Brain pericyte (primary cell): ENCODE measurements at regions not wholly inside any gene's neighbourhood (a gene's known extent, or its start where the extent isn't known, plus 50 kb on each side); places are given as distances from the start of the nearest gene placed in this dataset.
"Not testable (repeated sequence)": the region's sequence is repeated elsewhere in the genome, so short reads cannot be mapped to it uniquely, and the experiment has no call there.

Experiments
- DNase-seq: peaks from one replicate; pipeline ENCODE4 v3.0.0-alpha.2; 2012; ENCODE audit warnings: low read depth, low spot score

DNA sequence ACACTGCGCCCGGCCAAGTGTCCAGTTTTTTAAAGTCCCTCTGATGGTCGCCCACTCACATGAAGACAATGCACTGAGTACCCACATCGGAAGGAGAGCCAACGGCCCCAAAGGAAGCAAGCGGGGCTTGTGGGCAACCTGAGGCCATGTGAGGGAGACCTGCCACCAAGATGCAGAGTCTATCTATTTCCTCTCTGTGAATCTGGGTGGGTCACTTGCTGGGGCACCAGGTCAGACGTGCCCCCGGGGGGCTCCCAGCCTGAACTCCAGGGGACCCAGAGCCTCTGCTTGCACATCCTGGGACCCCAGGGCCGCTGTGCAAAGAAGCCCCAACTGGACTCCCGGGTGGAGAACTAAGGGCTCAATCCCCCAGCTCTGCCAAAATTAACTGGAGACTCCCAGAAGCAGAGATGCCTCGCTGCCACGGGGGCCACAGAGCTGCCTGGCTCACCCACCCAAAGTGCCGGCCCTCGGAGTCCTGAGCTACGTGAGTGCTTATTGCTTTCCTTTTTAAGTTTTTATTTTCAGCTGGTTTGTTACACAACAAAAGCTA is 106.4 kb downstream of the BRD1 start:
- DNase-seq: no peak

DNA sequence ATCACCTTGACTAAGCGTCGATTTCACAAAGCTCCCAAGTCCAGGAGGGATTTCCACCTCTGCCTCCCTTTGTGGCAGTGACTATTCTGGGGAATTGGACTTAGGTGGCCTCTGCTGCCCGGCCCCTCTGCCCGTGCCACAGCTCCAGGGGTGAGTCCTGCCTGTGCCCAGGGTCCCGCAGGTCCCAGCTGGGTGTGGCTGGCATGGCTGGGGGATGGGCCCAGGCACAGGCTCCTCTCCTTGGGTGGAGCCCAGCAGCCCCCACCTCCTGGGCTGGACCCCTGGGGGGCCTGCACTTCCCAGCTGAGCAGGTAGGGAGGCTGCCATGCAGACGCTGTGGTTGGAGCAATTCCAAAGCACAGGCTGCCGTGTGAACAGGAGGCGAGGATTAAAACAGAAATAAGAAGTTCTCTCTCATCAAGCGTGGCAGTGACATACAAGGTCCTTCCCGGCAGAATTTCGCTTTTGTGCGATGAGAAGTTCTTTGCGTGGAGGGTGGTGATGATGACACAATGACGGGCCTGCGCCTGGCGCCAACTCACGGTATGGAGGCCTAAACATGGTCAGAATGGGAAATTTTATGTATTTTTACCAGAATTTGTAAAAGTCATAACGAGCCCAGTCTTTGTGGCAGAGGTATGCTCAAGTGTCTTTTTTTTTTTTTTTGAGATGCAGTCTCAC is 107.3 kb downstream of the BRD1 start:
- no peak for DNase-seq

DNA sequence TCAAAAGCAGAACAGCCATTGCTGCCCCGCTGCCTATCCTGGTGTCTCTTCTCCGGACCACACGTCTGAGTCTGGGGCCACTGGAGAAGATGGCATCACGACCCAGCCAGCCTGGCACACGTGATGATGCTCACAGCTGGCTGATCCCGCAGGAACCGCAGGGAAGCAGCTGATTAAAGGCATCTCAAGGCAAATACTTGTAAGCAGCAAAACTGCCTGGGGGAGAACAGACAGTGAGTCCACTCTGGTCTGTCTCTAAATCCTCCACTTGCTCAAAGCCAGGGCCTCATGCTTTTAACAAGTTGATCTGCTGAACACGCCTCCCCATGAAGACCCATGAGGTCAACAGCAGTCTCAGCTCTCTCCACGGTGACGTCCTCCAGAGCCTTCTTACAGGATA is 108.6 kb downstream of the BRD1 start:
- no peak for DNase-seq

DNA sequence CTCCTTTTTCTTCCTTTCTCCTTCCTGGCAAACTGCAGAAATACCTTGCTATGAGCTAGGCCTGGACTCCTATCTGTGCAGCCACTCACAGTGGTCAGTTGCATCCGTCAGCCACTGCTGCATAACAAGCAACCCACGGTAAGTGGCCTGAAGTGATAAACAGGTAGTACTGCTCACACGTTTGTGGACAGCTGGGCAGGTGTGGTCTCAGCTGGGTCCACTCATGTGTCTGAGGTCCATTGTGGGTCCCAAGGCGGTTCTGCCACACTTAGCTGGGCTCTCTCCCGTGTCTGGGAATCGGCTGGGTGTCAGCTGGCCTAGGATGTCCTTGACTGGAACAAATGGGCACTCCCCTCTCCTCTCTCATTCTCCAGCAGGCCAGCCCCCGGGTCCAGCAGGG is 109.3 kb downstream of the BRD1 start:
- no peak for DNase-seq

DNA sequence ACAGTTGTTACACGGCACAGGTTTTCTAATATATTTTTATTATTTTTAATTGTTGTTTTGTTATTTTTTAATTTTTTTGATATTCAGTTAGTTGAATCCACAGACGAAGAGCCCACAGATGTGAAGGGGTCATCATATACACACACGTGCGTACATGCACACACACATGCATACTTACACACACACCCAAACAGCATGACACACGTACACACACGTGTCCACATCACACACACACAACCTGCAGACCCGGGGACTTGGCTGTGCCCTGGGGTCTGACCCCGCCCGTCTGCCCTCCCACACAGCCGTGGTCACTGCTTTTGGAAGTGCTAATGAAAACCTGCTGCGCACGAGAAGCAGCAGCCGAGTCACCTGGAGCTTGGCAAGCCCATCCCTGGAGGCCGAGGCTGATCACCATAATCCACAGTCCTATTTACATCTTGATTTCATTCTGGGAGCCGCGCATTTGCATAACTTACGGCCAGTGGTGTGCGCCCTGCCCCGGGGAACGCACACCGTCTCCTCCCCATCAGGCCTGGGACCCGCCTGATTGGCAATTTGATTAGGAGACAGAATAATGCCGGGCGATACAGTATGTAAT is 110.3 kb downstream of the BRD1 start:
- no peak for DNase-seq

DNA sequence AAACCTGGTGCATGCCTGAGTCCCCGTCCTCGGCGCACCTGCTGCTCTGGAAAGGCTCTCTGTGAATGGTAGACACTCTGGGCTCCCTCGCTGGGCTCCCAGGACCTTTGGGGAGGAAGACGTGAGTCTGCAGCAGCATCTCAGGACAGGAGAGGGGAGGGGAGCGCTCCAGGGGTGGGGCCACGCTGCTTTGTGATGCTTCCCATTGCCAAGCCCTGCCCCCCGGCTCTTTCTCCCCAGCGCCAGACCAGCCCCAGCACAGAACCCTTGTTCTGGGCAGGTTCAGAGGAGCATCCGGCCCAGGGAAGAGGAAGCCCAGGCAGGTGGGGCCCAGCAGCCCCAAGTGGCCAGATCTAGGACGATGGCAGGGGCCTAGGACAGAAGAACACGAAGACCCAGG is 111.2 kb downstream of the BRD1 start:
- DNase-seq: no peak

DNA sequence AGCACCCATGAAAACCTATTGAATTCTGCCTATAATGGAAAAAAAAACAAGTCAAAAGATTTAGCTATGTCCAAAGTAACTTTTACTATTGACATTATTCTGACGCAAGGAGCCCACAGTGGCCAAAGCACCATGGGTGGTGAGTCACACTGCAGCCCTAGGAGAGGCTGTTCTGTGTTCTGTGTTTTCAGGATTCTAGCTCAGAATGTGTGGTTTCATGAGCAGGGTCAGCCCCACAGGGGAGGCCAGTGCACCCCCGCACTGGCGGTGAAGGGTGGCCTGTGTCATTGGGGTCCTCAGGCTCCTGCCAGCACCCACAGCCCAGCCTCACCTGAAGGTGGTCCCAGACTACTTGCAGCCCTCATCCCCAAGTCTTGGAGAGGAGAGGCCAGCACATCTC is 112.2 kb downstream of the BRD1 start:
- no peak for DNase-seq

DNA sequence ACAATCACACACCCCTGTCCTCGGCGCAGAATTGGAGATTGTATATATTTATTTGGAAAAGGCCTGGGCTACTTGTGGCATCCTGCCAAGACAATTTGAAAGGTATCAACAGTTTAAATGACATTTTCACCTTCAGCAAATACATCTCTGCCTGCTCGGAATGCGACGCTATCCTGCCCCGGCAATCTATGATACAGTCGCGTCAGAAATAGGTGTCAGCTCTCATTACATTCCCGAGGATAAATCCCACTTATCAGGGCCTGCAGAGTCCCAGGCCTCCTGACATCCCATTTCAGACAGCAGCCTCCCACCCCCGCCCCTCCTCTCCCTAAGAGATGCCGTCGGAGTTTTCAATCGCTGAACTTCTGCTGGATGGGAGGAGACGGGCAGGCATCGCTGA is 114.7 kb downstream of the BRD1 start:
- no peak for DNase-seq

DNA sequence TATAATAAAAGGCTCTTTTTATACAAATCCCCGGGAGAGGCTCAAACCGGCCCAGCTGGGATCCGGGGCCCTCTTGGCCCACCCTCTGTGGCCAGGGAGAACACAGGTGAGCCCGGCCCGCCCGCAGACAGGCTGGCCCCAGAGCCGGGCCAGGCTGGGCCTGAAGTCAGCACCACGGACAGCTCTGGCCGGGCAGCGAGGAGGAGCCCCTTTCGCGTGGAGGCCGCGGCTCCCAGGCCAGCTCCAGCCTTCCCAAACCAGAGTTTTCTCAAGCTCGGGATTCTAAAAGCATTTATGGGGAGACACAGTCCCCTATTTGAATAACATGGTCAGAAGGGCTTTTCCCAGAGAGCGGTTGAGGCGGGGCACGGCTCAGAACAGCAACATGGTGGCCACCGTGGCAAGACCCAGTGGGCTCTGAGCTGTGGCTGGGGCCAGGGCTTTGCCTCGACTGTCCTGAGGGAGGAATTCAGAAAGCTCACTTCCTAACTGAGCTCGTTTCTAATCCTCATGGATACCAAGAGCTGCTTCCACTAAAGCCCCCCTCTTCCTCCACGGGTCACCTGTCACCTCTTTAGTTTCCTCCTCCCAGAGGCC is 115.4 kb downstream of the BRD1 start:
- DNase-seq: no peak

DNA sequence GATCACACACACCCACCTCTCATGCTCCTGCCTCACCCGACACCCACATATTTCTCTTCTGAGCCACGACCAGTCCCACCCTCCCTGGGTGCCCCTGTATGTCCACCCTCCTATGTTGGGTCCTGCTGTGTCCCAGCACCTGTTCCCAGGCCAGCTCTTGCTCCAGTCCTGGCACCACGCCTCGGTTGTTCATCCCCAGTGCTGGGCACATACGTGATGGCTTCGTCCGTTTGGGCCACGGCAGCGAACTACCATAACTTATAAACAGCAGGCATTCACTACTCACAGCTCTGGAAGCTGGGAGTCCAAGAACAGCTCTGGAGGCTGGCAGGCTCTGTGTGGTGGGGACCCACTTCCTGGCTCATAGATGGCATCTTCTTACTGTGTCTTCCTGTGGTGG is 116.9 kb downstream of the BRD1 start:
- DNase-seq: no peak

DNA sequence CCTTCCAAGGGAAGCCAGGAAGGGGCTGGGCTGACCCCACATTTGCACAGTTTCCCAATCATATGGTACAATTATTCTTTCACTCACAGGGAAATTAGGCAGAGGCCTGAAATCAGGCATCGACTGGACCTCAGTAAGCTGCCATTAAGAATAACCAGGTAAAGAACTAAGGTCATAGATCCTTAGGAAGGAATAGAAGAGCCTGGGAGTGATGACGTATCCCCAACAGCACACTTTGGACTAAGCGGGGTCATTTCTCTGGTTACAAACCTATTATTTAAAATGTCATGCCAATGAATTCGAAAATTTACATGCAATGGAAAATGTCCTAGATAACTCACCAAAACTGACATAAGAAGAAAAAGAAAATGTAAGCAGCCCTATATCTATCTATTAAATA is 118.2 kb downstream of the BRD1 start:
- no peak for DNase-seq

DNA sequence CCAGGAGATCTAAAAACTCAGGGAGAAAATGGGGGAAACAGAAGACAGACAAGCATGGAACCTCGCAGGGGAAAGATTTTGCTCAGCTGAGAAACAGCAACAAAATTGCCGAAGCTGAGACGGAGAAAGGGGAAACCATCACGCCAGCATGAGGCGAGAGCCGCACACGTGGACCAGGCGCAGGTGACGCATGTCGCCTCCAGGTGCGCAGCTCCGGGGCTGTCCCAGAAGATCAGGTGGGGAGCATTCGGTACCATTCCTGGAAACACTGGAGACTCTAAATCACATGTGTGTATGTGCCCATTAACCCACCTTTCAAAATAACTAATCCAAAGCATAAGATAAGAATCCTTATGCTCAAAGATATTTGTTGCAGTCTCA is 121.7 kb downstream of the BRD1 start:
- DNase-seq: no peak

DNA sequence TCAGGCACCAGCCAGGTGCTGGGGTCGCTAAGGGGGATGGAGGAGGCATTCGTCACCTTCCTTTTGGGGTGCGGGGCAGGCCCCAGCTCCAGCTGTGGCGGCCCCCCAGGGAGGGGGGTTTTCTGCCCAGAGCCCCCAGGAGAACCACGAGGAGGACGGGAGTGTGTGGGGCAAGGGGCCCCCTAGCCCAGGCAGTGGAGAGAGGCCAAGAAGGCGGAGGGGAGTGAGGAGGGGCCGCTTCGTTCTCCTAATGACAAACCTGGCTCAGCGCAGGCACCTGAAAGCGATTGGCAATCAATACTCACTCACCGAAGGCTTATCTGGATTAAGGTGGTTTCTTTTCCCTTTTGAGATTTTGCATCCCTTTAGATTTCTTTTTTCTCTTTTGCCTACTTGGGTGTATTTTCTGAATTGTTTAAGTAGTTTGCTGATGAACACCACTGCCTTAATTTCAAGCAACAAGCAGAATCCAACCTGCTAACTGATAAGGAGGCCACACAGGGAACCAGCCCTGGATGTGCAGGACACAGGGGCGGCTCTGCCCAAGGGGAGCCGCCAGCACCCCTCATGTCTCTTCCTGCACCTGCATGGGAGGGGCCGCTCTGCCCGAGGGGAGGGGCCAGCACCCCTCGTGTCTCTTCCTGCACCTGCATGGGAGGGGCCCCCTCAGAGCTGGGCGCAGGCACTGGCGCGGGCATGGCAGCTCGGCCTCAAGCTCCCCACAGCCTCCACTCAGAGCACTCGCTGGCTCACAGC is 122.3 kb downstream of the BRD1 start:
- no peak for DNase-seq

DNA sequence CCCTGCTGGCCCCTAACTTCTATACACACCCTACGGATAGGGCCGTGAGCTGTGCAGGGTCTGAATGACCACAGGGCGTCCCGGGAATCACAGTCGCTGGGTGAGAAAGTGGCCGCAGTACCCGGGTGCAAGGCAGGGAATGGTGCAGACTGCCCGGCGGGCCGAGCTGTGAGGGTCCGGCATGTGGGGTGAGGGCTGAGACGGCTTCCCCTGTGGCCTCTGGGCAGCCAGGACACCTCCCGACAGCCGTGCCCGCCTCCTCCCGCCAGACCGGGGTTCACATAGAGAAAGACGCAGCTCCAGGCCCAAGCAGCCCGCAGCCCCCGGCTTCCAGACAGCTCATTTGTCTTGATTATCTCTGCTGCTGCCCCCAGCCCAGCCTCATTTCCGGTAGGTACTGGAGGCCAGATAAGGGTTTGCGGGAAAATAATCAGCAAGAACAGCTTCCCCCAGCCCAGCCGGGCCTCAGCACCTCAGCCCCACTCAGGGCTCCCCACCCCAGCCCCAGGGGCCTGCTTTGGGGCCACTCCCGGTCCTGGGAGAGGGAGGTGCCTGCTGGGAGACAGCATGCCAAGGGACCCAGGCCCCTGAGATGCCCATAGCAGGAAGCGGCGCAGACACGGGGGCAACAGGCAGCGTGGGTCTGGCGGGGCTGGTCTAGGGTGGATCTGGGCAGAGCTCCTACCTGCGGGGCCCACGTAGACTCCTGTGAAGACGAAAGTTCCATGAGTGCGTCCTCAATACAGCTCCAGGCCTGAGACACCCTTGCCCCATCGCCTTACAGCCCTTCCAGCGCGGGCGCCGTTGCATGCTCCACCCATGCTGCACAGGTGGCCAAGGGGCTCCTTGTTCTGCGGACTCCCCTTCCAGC is 123.1 kb downstream of the BRD1 start:
- no peak for DNase-seq

DNA sequence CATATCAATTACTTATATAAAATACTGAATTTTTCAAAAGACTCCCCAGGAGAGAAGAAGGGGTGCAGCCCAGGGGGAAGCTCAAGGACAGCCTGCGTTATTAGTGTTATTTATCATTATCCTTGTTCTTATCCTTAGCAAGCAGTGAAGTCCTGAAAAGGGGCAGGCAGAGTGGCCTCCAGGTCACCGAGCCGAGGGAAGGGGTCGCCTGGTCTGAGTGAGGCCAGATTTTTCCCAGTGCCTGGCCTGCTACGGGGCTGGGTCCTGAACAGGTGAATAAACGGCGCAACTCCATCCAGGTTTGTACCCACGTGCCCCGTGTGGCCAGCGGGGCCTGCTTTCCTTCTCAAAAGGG is 123.7 kb downstream of the BRD1 start:
- DNase-seq: no peak

DNA sequence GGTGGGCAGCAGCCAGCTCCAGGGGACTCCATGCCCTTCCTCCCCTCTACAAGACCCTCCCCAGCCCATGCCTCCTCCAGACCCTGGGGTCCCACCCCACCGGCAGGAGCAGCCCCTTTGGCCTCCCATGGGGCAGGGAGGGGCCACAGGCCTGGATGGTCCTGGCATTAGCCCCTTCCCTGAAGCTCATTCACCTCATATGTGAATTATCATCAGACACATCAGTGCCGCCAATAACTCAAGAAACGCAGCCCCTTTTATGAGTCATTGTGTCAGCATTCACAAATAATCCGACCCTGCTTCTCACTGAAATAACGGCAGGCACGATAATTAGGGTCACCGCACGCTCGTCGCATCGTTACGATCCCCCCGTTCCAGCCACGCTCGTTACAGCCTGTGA is 124.2 kb downstream of the BRD1 start:
- DNase-seq: no peak

DNA sequence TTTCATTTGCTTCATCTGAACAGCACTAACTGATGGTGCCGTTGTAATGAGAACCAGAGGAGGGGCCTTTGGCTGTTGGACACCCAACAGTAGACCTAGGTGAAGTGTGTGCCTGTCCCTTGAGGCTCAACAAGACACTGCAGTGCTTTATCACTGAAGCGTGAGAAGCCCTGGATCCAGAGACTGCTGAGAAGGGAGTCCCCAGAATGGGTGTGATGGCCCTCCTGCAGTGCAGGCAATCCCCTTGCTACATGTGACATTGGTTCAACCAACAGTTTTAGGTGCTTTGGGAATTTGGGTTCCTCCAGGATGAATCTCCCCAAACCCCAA is 125.6 kb downstream of the BRD1 start:
- no peak for DNase-seq

DNA sequence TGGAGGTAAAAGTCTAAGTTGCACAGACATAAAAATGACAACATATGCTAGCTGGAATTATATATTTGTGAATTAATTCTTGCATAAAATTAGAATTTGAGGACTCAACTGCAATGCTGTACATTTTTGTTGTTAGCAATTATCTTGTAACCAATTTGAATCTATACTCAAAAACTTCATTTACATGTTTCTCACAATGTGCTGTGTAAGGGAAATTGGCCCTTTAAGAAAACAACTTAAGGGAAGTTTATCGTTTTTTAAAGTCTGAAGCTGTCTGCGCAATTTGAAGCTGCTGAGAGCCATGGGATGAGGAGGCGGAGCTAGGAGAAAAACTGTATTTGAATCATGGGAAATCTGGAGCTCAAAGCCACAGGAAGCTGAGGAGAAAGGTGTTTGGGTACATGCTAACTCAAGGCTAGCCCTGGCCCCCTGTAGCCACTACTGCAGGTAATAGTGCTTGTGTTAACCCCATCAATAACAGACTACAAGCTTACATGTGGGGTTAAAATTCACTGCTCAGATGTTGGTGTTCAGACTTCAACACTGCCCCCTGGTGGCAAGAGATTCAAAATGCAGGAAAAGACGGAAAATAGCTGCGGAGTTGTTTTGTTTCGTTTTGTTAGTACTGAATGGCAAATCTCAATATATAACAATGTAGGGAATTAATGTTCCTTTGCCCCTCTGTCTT is 126.1 kb downstream of the BRD1 start:
- DNase-seq: no peak

DNA sequence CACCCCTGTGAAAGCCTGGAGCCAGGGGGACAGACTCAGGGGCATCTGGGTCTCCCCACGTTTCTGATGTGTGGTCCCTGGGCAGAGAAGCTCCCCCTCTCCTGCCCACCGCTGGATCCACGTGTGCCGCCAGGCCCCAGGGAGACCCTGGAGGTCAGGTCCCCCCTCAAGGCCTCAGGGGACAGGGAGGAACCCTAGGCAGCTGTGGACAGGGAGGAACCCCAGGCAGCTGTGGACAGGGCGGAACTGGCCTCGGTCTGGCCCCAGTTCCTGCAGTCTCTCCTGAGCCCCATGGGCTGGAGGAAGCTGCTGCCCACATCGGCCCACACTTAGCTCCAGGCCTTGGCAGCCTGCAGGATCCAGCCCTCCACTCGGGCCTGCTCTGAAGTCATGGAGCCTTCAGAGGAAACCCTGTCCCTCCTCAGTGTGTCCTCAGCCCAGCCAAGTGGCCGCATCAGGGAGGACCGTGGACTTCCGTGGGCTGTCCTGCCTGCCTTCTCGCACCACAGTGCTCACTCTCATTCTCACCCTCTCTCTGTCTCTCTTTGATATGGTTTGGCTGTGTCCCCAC is 127.7 kb downstream of the BRD1 start:
- DNase-seq: no peak

DNA sequence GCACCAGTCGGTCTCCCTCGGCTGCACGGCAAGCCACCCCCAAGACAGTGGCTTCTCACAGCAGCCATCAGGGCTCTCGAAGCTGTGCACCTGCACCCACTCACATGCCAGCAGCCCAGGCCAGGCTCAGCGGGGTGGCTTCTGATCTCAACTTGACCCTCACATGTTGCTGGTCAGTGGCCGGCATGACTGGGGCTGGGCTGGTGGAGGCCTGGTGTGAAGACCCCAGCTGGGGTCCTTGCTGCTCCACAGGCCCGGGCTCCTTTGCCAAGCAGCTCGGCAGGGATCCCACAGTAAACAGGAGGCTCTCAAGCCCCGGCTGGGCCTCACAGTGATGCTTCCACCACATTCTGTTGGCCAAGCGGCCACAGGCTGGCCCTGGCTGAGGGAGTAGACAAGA is 128.2 kb downstream of the BRD1 start:
- no peak for DNase-seq

DNA sequence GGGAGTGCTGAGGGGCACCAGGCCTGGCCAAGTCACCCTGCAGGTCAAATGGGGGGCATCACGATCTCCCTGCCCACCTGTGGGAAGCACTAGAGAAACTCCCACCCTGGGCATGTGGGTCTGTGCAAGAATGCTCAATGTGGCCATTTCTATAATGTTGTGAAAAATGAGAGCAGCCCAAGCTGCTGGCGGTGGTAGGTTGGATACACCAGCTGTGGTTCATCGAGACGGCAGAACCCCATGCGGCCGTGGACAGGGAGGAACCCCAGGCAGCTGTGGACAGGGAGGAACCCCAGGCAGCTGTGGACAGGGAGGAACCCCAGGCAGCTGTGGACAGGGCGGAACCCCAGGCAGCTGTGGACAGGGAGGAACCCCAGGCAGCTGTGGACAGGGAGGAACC is 129.1 kb downstream of the BRD1 start:
- not testable (repeated sequence) for DNase-seq
